HuH-7 (cell line): ENCODE measurements at regions not wholly inside any gene's neighbourhood (a gene's known extent, or its start where the extent isn't known, plus 50 kb on each side); places are given as distances from the start of the nearest gene placed in this dataset.
"Not testable (repeated sequence)": the region's sequence is repeated elsewhere in the genome, so short reads cannot be mapped to it uniquely, and the experiment has no call there.

Source experiments
- DNase-seq: peaks from one replicate; pipeline ENCODE4 v3.0.0; 2011; ENCODE audit warnings: low spot score

DNA sequence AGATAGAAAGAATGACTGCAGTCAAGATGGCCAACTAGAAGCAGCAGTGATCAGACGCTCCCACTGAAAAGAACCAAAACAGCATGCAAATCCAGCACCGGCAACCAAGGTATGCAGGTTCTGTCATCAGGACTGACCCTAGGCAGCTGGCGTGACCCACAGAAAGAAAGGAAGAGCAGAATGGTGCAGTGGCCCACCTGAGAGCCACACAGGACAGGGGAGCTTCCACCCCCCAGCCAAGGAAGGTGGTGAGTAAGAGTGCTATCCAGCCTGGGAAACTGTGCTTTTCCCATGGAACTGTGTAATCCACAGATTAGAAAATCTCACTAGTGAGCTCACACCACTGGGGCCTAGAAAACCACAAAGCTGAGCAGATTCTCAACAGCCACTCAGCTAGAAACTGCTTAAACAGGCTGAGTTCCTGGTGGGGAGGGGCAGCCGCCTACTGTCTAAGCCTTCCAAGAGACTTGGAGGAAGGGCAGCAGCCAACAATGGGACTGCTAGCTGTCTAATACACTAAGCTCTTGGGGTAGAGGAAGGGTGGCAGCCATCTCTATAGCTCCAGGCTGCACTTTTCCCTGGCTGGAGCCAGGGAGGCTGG is 127.9 kb downstream of the EVA1A start:
- no peak for DNase-seq

GRCh38 chr2:75431763-75432162 is 129.0 kb downstream of the EVA1A start:
- no peak for DNase-seq

DNA sequence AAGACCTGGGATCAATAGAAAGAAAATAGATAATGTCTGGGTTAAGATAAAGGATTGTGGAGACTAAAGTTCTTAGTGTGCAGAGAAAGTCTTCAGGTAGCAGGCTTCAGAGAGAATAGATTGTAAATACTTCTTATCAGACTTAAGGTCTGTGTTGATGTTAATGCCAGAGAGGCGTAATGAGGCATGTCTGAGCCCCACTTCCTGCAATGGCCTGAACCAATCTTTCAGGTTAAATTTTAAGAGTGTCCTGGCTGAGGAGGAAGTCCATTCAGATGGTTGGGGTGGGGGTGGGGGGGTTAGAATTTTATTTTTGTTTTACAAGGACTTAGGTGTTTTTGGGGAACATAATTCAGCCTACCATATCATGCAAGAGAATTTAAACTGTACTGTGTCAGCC is 129.5 kb downstream of the EVA1A start:
- no peak for DNase-seq

DNA sequence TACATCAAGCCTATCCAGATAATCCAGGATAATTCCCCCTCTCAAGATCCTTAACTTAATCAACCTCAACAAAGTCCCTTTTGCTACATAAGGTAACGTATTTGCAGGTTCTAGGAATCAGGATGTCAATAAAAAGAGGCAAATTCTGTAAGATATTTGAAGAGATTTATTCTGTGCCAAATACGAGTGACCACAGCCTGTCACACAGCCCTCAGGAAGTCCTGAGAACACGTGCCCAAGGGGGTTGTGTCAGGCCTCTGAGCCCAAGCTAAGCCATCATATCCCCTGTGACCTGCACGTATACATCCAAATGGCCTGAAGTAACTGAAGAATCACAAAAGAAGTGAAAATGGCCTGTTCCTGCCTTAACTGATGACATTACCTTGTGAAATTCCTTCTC is 130.3 kb downstream of the EVA1A start:
- DNase-seq, result not testable (repeated sequence)

DNA sequence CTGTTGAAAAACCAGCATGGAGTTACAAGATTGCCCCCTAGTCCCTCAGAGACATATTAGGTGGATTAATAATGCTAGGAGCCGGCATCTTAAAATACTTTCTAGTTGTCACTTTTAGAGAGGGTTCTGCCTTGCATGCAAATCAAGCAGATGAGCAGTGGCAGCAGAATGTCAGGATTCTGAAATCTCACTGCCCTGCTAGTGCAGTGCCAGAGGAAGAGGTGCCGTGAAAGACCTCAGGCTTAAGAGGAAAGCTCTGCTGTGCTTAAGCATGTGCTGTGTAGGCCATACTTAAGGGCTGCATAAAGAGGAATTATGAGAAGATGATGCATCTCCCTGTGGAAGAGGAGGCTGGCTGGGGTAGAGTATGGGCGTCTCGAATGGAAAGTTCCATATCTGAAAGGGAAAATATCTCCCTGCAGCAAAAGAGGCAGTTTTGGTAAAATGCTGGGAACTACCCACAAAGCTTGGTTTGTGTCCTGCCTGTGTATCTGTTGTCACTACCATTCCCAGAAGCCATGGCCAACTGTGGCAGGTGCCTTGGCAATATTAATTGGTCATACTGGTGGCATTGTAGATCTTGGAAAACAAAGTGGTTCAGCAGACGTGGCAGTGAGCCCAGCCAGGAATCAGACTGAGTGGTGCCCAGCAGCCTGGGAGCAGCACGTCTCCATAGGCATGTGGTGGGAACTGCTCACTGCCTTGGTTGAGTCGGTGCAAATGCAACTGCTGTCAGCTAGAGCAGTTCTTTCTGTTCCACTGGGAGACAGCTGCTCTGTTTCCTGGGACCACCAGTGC is 131.9 kb downstream of the EVA1A start:
- DNase-seq, result no peak

GRCh38 chr2:75428060-75428459 is 132.7 kb downstream of the EVA1A start:
- no peak for DNase-seq

DNA sequence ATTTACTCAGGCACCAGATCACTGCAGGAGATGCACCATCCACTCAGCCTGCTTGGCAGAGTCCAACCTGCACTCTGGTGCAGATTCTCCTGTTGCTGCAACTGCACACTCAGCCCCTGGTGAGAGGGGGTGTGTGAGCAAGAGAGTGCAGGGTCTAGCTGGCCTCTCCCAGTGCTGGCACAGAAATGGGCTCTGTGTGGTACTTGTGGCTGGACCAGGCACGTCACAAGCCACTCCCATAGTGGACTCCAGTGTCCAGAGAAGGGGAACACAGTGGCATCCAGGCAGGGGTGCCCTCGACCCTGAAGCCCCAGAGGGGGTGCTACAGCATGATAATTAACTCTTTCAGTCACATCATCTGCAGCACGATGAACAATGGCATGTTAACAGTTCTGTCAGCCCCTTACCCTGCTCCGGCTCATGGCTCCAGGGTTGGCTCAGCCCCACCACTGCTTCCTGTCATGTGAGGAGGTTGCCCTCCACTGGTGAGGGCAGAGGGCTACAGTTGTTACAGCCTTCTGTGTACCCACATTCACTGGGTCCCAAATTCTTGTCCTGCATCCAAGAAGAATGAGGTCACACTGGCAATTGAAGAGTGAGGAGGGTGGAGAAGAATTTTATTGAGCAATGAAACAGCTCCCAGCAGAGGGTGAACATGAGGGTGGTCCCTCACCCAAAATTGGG is 135.7 kb downstream of the EVA1A start:
- DNase-seq, result no peak

GRCh38 chr2:75421986-75422385 is 138.8 kb downstream of the EVA1A start:
- DNase-seq, result no peak

- DNase-seq, result no peak
These were observed 144.1 kb downstream of the EVA1A start for GRCh38 chr2:75416420-75417342.

GRCh38 chr2:75415731-75416130 is 145.0 kb downstream of the EVA1A start:
- DNase-seq, result no peak

GRCh38 chr2:75415111-75415626 is 145.6 kb downstream of the EVA1A start:
- DNase-seq, result no peak

DNA sequence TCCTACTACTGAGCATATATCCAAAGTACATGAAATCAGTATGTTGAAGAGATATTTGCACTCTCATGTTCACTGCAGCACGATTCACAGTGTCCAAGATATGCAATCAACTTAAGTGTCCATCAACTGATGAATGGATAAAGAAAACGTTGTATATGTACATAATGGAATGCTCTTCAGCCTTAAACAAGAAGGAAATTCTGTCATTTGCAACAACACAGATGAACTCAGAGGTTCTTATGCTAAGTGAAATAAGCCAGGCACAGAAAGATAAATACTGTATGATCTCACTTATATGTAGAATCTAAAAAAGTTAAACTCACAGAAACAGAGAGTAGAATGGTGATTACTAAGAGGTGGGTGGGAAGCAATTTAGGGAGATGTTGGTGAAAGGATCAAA is 149.2 kb downstream of the EVA1A start:
- no peak for DNase-seq

- no peak for DNase-seq
These were observed 150.0 kb downstream of the EVA1A start for GRCh38 chr2:75410702-75411101.

GRCh38 chr2:75408771-75409170 is 152.0 kb downstream of the EVA1A start:
- no peak for DNase-seq

DNA sequence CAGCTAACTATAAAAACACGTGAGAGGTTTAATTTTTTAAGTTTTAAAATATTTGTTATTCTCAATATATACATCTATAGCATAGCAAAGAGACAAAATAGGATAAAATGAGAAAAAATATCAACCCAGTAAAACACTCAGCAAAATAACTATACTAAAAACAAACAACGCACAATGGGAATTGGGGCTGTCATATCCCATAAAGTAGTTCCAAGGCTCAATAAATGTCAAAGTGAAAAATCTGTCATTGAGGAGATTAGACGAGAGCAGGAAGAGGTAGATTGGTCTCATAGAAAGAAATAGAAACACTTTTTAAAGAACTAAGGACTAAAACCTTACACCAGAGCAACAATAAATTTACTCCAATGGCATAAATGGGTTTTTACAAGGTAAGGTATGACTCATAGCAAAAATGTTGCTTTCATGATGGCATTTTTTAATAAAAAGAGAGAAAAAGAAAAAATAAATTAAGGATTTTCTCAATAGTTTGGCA is 153.7 kb downstream of the EVA1A start:
- DNase-seq, result no peak

- no peak for DNase-seq
These were observed 154.6 kb downstream of the EVA1A start for GRCh38 chr2:75406131-75406581.

DNA sequence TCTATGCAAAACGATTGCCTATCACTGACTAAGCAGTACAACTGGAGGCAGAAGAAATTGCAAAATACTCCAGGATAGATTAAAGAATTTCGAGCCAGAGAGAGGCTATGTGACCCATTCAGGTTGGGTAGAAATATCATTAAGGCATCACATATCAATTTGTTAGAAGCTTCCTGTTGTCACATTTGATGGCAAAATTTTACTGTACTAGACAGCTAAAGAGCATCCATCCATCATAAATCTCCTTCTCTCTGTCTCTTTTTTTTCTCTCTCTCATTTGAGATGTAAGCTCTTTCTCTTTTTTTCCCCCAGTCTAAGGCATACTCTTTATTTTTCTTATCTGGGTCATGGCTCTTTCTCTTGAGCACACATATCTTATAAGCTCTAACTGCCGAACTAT is 155.7 kb downstream of the EVA1A start:
- no peak for DNase-seq

- peak; percentile 16 for DNase-seq
These were observed 156.7 kb downstream of the EVA1A start for GRCh38 chr2:75403991-75404428.

DNA sequence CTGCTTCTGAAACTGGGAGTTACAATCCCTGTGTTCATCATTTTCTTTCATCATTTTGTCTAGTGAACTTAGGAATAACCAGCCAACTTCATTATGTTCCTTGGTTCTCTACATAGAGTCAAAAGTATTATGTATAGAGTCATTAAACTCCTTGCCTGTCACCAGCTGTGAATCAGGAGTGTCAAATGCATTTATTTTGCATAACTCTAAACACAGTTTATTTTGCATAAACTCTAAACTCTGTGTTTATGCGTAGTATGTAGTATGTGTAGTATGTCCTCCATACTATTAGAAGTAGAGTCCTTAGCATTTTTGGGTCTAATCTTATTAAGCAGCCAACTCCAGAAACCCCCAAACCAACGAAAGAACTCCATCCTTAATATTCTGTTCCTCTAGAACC is 164.4 kb downstream of the EVA1A start:
- DNase-seq, result no peak

- not testable (repeated sequence) for DNase-seq
These were observed 166.0 kb downstream of the EVA1A start for GRCh38 chr2:75394764-75395163.

DNA sequence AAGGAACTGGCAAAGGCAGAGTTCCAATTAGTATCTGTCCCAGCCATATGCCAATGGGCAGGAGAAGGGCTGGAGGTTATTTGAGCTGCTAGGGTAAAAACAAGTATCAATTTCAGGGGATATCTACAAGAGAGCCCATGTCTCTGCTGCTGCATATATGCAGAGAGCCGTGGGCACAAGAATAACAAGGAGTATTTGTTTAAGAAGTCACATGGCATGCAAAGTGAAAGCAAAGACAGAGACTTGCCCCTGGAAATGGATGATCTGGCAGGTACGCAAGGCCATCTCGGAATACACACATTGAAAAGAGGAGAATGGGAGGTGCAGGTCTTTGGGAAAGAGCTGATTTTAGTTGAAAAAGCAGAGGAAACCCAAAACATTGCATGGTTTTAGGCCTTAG is 170.6 kb downstream of the EVA1A start:
- no peak for DNase-seq

GRCh38 chr2:75389271-75389670 is 171.5 kb downstream of the EVA1A start:
- no peak for DNase-seq
